Neural cell (in vitro differentiated cells): ENCODE measurements at regions not wholly inside any gene's neighbourhood (a gene's known extent, or its start where the extent isn't known, plus 50 kb on each side); places are given as distances from the start of the nearest gene placed in this dataset.

ENCODE experiments used
- EP300 ChIP-seq: fragments of 450-650 bp; conservative IDR thresholded peaks from 2 replicates; pipeline ENCODE4 v1.6.1; 2014; ENCODE audit warnings: antibody characterized with exemption, mild to moderate bottlenecking, moderate library complexity; ENCODE audit not compliant: poor library complexity, severe bottlenecking
- EZH2 ChIP-seq: fragments of 200-600, 300-800 bp; shearing (Covaris generic), sonication (generic); IDR thresholded peaks from 2 replicates; pipeline ENCODE4 v1.6.1; 2014; ENCODE audit warnings: antibody characterized with exemption, low read length, borderline replicate concordance, mild to moderate bottlenecking; ENCODE audit not compliant: insufficient read depth, poor library complexity, severe bottlenecking
- POLR2AphosphoS5 ChIP-seq: IDR thresholded peaks from 2 replicates; pipeline ENCODE4 v1.6.1; 2012
- RAD21 ChIP-seq: fragments of 450-650 bp; conservative IDR thresholded peaks from 2 replicates; pipeline ENCODE4 v1.6.1; 2014; ENCODE audit warnings: antibody characterized with exemption, mild to moderate bottlenecking, moderate library complexity
- SMC3 ChIP-seq: fragments of 450-650 bp; conservative IDR thresholded peaks from 2 replicates; pipeline ENCODE4 v1.6.1; 2014; ENCODE audit warnings: antibody characterized with exemption, mild to moderate bottlenecking, moderate library complexity; ENCODE audit not compliant: poor library complexity
- TAF1 ChIP-seq: IDR thresholded peaks from 2 replicates; pipeline ENCODE4 v1.6.1; 2012; ENCODE audit warnings: low read depth
- TF ChIP-seq, protein P1 (sequence below): fragments of 450-650 bp; IDR thresholded peaks from 2 replicates; pipeline ENCODE4 v1.5.1; 2014; ENCODE audit warnings: antibody characterized with exemption, mild to moderate bottlenecking, moderate library complexity; ENCODE audit not compliant: poor library complexity, severe bottlenecking
- TF ChIP-seq, protein P2 (sequence below): IDR thresholded peaks from 2 replicates; pipeline ENCODE4 v1.6.1; 2012; ENCODE audit warnings: borderline replicate concordance

GRCh38 chr19:28137772-28138171 is 1075.2 kb downstream of the UQCRFS1 start:
- TF ChIP-seq, protein P1, sequence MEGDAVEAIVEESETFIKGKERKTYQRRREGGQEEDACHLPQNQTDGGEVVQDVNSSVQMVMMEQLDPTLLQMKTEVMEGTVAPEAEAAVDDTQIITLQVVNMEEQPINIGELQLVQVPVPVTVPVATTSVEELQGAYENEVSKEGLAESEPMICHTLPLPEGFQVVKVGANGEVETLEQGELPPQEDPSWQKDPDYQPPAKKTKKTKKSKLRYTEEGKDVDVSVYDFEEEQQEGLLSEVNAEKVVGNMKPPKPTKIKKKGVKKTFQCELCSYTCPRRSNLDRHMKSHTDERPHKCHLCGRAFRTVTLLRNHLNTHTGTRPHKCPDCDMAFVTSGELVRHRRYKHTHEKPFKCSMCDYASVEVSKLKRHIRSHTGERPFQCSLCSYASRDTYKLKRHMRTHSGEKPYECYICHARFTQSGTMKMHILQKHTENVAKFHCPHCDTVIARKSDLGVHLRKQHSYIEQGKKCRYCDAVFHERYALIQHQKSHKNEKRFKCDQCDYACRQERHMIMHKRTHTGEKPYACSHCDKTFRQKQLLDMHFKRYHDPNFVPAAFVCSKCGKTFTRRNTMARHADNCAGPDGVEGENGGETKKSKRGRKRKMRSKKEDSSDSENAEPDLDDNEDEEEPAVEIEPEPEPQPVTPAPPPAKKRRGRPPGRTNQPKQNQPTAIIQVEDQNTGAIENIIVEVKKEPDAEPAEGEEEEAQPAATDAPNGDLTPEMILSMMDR = no peak
- TF ChIP-seq POLR2AphosphoS5 (no peak), TAF1 (no peak), EZH2 (no peak), RAD21 (no peak), EP300 (no peak), SMC3 (no peak)
- TF ChIP-seq, protein P2, sequence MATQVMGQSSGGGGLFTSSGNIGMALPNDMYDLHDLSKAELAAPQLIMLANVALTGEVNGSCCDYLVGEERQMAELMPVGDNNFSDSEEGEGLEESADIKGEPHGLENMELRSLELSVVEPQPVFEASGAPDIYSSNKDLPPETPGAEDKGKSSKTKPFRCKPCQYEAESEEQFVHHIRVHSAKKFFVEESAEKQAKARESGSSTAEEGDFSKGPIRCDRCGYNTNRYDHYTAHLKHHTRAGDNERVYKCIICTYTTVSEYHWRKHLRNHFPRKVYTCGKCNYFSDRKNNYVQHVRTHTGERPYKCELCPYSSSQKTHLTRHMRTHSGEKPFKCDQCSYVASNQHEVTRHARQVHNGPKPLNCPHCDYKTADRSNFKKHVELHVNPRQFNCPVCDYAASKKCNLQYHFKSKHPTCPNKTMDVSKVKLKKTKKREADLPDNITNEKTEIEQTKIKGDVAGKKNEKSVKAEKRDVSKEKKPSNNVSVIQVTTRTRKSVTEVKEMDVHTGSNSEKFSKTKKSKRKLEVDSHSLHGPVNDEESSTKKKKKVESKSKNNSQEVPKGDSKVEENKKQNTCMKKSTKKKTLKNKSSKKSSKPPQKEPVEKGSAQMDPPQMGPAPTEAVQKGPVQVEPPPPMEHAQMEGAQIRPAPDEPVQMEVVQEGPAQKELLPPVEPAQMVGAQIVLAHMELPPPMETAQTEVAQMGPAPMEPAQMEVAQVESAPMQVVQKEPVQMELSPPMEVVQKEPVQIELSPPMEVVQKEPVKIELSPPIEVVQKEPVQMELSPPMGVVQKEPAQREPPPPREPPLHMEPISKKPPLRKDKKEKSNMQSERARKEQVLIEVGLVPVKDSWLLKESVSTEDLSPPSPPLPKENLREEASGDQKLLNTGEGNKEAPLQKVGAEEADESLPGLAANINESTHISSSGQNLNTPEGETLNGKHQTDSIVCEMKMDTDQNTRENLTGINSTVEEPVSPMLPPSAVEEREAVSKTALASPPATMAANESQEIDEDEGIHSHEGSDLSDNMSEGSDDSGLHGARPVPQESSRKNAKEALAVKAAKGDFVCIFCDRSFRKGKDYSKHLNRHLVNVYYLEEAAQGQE = no peak
